CD4-positive, alpha-beta T cell treated with Interferon gamma for 1 hour (primary cell): ENCODE measurements at regions not wholly inside any gene's neighbourhood (a gene's known extent, or its start where the extent isn't known, plus 50 kb on each side); places are given as distances from the start of the nearest gene placed in this dataset.
"Not testable (repeated sequence)": the region's sequence is repeated elsewhere in the genome, so short reads cannot be mapped to it uniquely, and the experiment has no call there.

Source experiments
- DNase-seq: peaks from one replicate; pipeline ENCODE4 v3.0.0-alpha.2; 2020

- no peak for DNase-seq
Observed at GRCh38 chr21:16124378-16125138, 394.8 kb downstream of the USP25 start.

GRCh38 chr21:16125274-16125673 is 395.5 kb downstream of the USP25 start:
- DNase-seq, result no peak

- not testable (repeated sequence) for DNase-seq
Observed at GRCh38 chr21:16132453-16132852, 402.7 kb downstream of the USP25 start.

- no peak for DNase-seq
Observed at GRCh38 chr21:16133248-16133647, 403.5 kb downstream of the USP25 start.

GRCh38 chr21:16134134-16134533 is 404.4 kb downstream of the USP25 start:
- DNase-seq, result no peak

GRCh38 chr21:16137106-16137505 is 407.3 kb downstream of the USP25 start:
- no peak for DNase-seq

GRCh38 chr21:16145052-16145451 is 415.3 kb downstream of the USP25 start:
- no peak for DNase-seq

GRCh38 chr21:16145479-16145878 is 415.7 kb downstream of the USP25 start:
- no peak for DNase-seq

GRCh38 chr21:16154321-16154720 is 424.5 kb downstream of the USP25 start:
- no peak for DNase-seq

GRCh38 chr21:16154951-16155635 is 425.3 kb downstream of the USP25 start:
- DNase-seq, result no peak

GRCh38 chr21:16156841-16157489 is 427.2 kb downstream of the USP25 start:
- no peak for DNase-seq

GRCh38 chr21:16159213-16159970 is 429.6 kb downstream of the USP25 start:
- DNase-seq, result no peak

- no peak for DNase-seq
Observed at GRCh38 chr21:16159971-16160350, 430.2 kb downstream of the USP25 start.

- no peak for DNase-seq
Observed at GRCh38 chr21:16162953-16163352, 433.2 kb downstream of the USP25 start.

GRCh38 chr21:16169102-16169511 is 439.3 kb downstream of the USP25 start:
- no peak for DNase-seq

GRCh38 chr21:16169779-16170178 is 440.0 kb downstream of the USP25 start:
- no peak for DNase-seq

- DNase-seq, result no peak
Observed at GRCh38 chr21:16176570-16176969, 446.8 kb downstream of the USP25 start.

- no peak for DNase-seq
Observed at GRCh38 chr21:16177532-16177931, 447.8 kb downstream of the USP25 start.

GRCh38 chr21:16179773-16180172 is 450.0 kb downstream of the USP25 start:
- no peak for DNase-seq

- DNase-seq, result no peak
Observed at GRCh38 chr21:16180614-16181013, 450.8 kb downstream of the USP25 start.

- DNase-seq, result no peak
Observed at GRCh38 chr21:16181018-16181417, 451.2 kb downstream of the USP25 start.

GRCh38 chr21:16185766-16186165 is 456.0 kb downstream of the USP25 start:
- no peak for DNase-seq

- DNase-seq, result no peak
Observed at GRCh38 chr21:16186742-16187141, 457.0 kb downstream of the USP25 start.
